ENCODE measurements at regions not wholly inside any gene's neighbourhood (a gene's known extent, or its start where the extent isn't known, plus 50 kb on each side); places are given as distances from the start of the nearest gene placed in this dataset.

DNA sequence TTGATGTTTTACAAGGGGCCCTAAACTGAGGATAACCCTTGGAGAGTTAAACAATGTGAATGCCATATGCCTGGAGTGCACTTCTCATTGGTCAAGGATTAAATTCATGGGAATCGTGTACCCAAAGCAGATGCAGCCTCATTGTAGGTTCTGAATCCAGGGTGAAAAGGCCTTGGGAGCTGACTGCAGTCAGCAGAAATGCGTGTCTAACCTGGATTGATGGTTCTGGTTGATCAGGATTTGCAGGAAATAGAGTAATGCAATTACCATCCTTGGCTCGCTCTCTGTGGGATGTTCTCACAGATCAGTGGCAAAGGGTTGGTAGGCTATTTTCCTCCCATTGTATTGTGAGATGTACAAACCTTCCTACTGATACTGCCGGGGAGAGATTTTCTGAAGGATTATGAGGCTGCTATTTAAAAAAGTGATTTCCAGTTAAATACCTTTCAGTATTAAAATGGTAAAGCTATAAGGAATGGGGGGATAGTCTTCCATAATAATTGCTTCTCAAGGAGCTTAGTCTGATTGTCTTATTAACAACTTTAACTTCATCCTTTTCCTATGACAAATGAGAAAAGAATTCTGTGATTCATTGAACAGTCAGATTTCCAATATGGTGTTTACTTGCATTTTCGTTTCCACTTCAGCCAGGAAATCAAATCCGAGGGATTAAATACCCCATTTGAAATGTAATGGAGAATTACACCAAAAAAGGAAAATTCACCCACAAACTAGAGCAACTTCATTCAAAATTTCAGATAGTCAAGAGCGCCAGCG is 1028.1 kb upstream of the EEF2KMT start:
- TF ChIP-seq EZH2 (IDR thresholded peaks at IDR 0.05) (no peak), POLR2AphosphoS5 (IDR thresholded peaks at IDR 0.05; ENCODE audit: borderline replicate concordance, low read depth, low read length) (no peak), FOXP2 (optimal IDR thresholded peaks at IDR 0.05; ENCODE audit: control extremely low read depth, extremely low read length, insufficient read depth) (no peak)

Measured in SK-N-MC (cell line).